Astrocyte (in vitro differentiated cells and primary cell): ENCODE measurements at regions not wholly inside any gene's neighbourhood (a gene's known extent, or its start where the extent isn't known, plus 50 kb on each side); places are given as distances from the start of the nearest gene placed in this dataset.

Experiments used
- DNase-seq: peaks from one replicate; pipeline ENCODE4 v3.0.0-alpha.2; 2010; ENCODE audit warnings: low read depth
- FAIRE-seq: peaks from 2 replicates; lab custom pipeline; 2011; peaks lifted over from hg19 to GRCh38; lab: Jason Lieb, UNC
- H2AFZ ChIP-seq: 2 replicates; pipeline ENCODE4 v1.6.0; 2012; ENCODE audit warnings: low read depth, low read length, inconsistent platforms
- H3K27ac ChIP-seq: 2 replicates; pipeline ENCODE4 v1.5.1; 2011; ENCODE audit warnings: low read depth, low read length, inconsistent platforms
- H3K27me3 ChIP-seq: 2 replicates; pipeline ENCODE4 v1.6.0; 2011; ENCODE audit warnings: low read length, inconsistent platforms; ENCODE audit not compliant: insufficient read depth
- H3K36me3 ChIP-seq: 2 replicates; pipeline ENCODE4 v1.5.1; 2011; ENCODE audit warnings: low read length, inconsistent platforms; ENCODE audit not compliant: insufficient read depth
- H3K4me1 ChIP-seq: 2 replicates; pipeline ENCODE4 v1.5.1; 2011; ENCODE audit warnings: low read length, inconsistent platforms; ENCODE audit not compliant: insufficient read depth
- H3K4me2 ChIP-seq: 2 replicates; pipeline ENCODE4 v1.6.0; 2012; ENCODE audit warnings: low read length, inconsistent platforms
- H3K4me3 ChIP-seq: 2 replicates; pipeline ENCODE4 v1.5.1; 2011; ENCODE audit warnings: low read depth, mild to moderate bottlenecking, low read length, inconsistent platforms; ENCODE audit not compliant: insufficient read depth
- H3K79me2 ChIP-seq: 2 replicates; pipeline ENCODE4 v1.6.0; 2012; ENCODE audit warnings: mild to moderate bottlenecking, low read length, inconsistent platforms; ENCODE audit not compliant: insufficient read depth
- H3K9ac ChIP-seq: 2 replicates; pipeline ENCODE4 v1.6.0; 2012; ENCODE audit warnings: mild to moderate bottlenecking, low read length, inconsistent platforms
- H3K9me3 ChIP-seq: 2 replicates; pipeline ENCODE4 v1.5.1; 2012; ENCODE audit warnings: low read depth, mild to moderate bottlenecking, low read length, inconsistent platforms; ENCODE audit not compliant: insufficient read depth
- H4K20me1 ChIP-seq: 2 replicates; pipeline ENCODE4 v1.6.0; 2012; ENCODE audit warnings: low read length, inconsistent platforms; ENCODE audit not compliant: insufficient read depth
- H3K27ac Mint-ChIP-seq: one replicate; pipeline ENCODE4 v1.8.0; 2021; ENCODE audit warnings: mild to moderate bottlenecking, mixed read lengths; ENCODE audit not compliant: unreplicated experiment
- H3K27me3 Mint-ChIP-seq: one replicate; pipeline ENCODE4 v1.8.0; 2021; ENCODE audit warnings: low read depth, mixed read lengths; ENCODE audit not compliant: unreplicated experiment
- H3K36me3 Mint-ChIP-seq: one replicate; pipeline ENCODE4 v1.8.0; 2021; ENCODE audit warnings: low read depth, mixed read lengths; ENCODE audit not compliant: unreplicated experiment
- H3K4me1 Mint-ChIP-seq: one replicate; pipeline ENCODE4 v1.8.0; 2021; ENCODE audit warnings: low read depth, mixed read lengths; ENCODE audit not compliant: unreplicated experiment
- H3K4me3 Mint-ChIP-seq: one replicate; pipeline ENCODE4 v1.8.0; 2021; ENCODE audit warnings: mild to moderate bottlenecking, moderate library complexity, mixed read lengths; ENCODE audit not compliant: unreplicated experiment
- H3K9me3 Mint-ChIP-seq: one replicate; pipeline ENCODE4 v1.8.0; 2021; ENCODE audit warnings: mild to moderate bottlenecking, mixed read lengths; ENCODE audit not compliant: unreplicated experiment
- CTCF ChIP-seq: IDR thresholded peaks from 2 replicates; pipeline ENCODE4 v1.5.1; 2011; ENCODE audit warnings: low read depth, mild to moderate bottlenecking, inconsistent platforms, low read length, moderate library complexity; ENCODE audit not compliant: insufficient read depth
- EZH2 ChIP-seq: IDR thresholded peaks from 2 replicates; pipeline ENCODE4 v1.6.1; 2012; ENCODE audit warnings: mild to moderate bottlenecking, low read length, inconsistent platforms; ENCODE audit not compliant: insufficient read depth

GRCh38 chr14:83255727-83256090 is 1722.1 kb upstream of the SEL1L start:
- no peak overlapping the region for H3K4me3 ChIP-seq
- DNase-seq, result no peak
- no peak for TF ChIP-seq EZH2
- no peak for TF ChIP-seq CTCF
- no peak overlapping the region for H3K4me2 ChIP-seq
- Mint-ChIP-seq H3K9me3 (no peaks in the 10 kb centered on the region), H3K27me3 (no peaks in the 10 kb centered on the region), H3K36me3 (no peaks in the 10 kb centered on the region), H3K4me1 (peaks cover 1% of the 10 kb centered on the region), H3K4me3 (no peak overlapping the region), H3K27ac (no peak overlapping the region)
- H4K20me1 ChIP-seq, result no peaks in the 10 kb centered on the region
- no peaks in the 10 kb centered on the region for H3K36me3 ChIP-seq
- no peaks in the 10 kb centered on the region for H3K9me3 ChIP-seq
- H3K27ac ChIP-seq, result no peak overlapping the region
- H3K27me3 ChIP-seq, result no peaks in the 10 kb centered on the region
- FAIRE-seq, result no peak
- no peaks in the 10 kb centered on the region for H3K79me2 ChIP-seq
- H3K4me1 ChIP-seq, result no peaks in the 10 kb centered on the region
- no peak overlapping the region for H2AFZ ChIP-seq
- H3K9ac ChIP-seq, result no peak overlapping the region

GRCh38 chr14:83257466-83258439 is 1724.1 kb upstream of the SEL1L start:
- no peaks in the 10 kb centered on the region for H4K20me1 ChIP-seq
- H3K36me3 Mint-ChIP-seq, result no peaks in the 10 kb centered on the region
- no peak overlapping the region for H3K27ac ChIP-seq
- H3K4me3 Mint-ChIP-seq, result no peak overlapping the region
- no peaks in the 10 kb centered on the region for H3K9me3 Mint-ChIP-seq
- H3K4me1 ChIP-seq, result no peaks in the 10 kb centered on the region
- H3K27me3 Mint-ChIP-seq, result no peaks in the 10 kb centered on the region
- H3K4me3 ChIP-seq, result no peak overlapping the region
- no peak overlapping the region for H3K27ac Mint-ChIP-seq
- no peaks in the 10 kb centered on the region for H3K79me2 ChIP-seq
- FAIRE-seq (no peak), DNase-seq (no peak)
- no peaks in the 10 kb centered on the region for H3K27me3 ChIP-seq
- H3K4me1 Mint-ChIP-seq, result peaks cover 7% of the 10 kb centered on the region
- H3K4me2 ChIP-seq, result no peak overlapping the region
- no peak for TF ChIP-seq CTCF
- no peak for TF ChIP-seq EZH2
- H3K9ac ChIP-seq, result no peak overlapping the region
- no peaks in the 10 kb centered on the region for H3K36me3 ChIP-seq
- H3K9me3 ChIP-seq, result no peaks in the 10 kb centered on the region
- no peak overlapping the region for H2AFZ ChIP-seq

DNA sequence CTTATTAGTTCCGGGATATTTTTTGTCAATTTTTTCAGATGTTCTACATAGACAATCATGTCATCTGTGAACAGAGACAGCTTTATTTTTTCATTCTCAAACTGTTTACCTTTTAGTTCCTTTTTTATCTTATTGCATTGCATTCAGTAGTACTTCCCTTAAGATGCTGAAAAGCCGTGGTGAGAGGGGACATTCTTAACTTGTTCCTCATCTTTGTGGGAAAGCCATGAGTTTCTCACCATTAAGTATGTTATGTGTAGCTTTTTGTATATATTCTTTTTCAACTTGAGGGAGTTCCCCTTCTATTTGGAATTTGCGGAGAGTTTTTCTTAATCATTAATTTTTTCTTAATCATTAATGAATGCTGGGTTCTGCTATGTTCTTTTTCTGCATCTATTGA is 1727.1 kb upstream of the SEL1L start:
- H3K36me3 ChIP-seq, result no peaks in the 10 kb centered on the region
- H3K9me3 Mint-ChIP-seq, result no peaks in the 10 kb centered on the region
- no peak overlapping the region for H3K4me3 ChIP-seq
- no peak for FAIRE-seq
- H3K4me3 Mint-ChIP-seq, result no peak overlapping the region
- no peaks in the 10 kb centered on the region for H3K36me3 Mint-ChIP-seq
- no peaks in the 10 kb centered on the region for H3K79me2 ChIP-seq
- no peak overlapping the region for H3K27ac Mint-ChIP-seq
- H3K27me3 ChIP-seq, result no peaks in the 10 kb centered on the region
- TF ChIP-seq EZH2 (no peak), CTCF (no peak)
- no peaks in the 10 kb centered on the region for H3K27me3 Mint-ChIP-seq
- DNase-seq, result no peak
- no peak overlapping the region for H3K4me2 ChIP-seq
- peaks cover 7% of the 10 kb centered on the region for H3K4me1 Mint-ChIP-seq
- H3K4me1 ChIP-seq, result no peaks in the 10 kb centered on the region
- no peaks in the 10 kb centered on the region for H3K9me3 ChIP-seq
- H3K27ac ChIP-seq, result no peak overlapping the region
- H4K20me1 ChIP-seq, result no peaks in the 10 kb centered on the region
- H3K9ac ChIP-seq, result no peak overlapping the region
- no peak overlapping the region for H2AFZ ChIP-seq
